AG04450 (cell line): ENCODE measurements at regions not wholly inside any gene's neighbourhood (a gene's known extent, or its start where the extent isn't known, plus 50 kb on each side); places are given as distances from the start of the nearest gene placed in this dataset.
"Not testable (repeated sequence)": the region's sequence is repeated elsewhere in the genome, so short reads cannot be mapped to it uniquely, and the experiment has no call there.

Experiments used
- CTCF ChIA-PET: fragments of 300-600, 350-600 bp; formaldehyde crosslinking; extraction: SDS; loops from one replicate; lab custom pipeline; 2022; ENCODE audit warnings: antibody characterized with exemption, inconsistent platforms; lab: Charles Lee
- POLR2A ChIA-PET: fragments of 350-600 bp; formaldehyde crosslinking; extraction: SDS; loops from one replicate; lab custom pipeline; 2021; ENCODE audit warnings: antibody characterized with exemption, inconsistent platforms; lab: Yijun Ruan, JAX
- DNase-seq: peaks from one replicate; pipeline ENCODE4 v3.0.0-alpha.2; 2011; ENCODE audit warnings: low read depth, low spot score
- H3K27ac ChIP-seq: one replicate; pipeline ENCODE4 v1.5.1; 2012; ENCODE audit warnings: low read depth, low read length, control low read depth
- H3K27me3 ChIP-seq: one replicate; pipeline ENCODE4 v1.6.0; 2012; ENCODE audit warnings: low read length; ENCODE audit not compliant: control insufficient read depth, insufficient read depth
- H3K4me3 ChIP-seq: 2 replicates; pipeline ENCODE4 v1.5.1; 2011; ENCODE audit warnings: mild to moderate bottlenecking, low read depth, low read length, control low read depth
- H3K9me3 ChIP-seq: 2 replicates; pipeline ENCODE4 v1.5.1; 2012; ENCODE audit warnings: low read length; ENCODE audit not compliant: control insufficient read depth, insufficient read depth
- TF ChIP-seq, protein P1 (sequence below): IDR thresholded peaks from 2 replicates; pipeline ENCODE4 v1.5.1; 2011; ENCODE audit warnings: low read depth, low read length, control low read depth, inconsistent platforms

DNA sequence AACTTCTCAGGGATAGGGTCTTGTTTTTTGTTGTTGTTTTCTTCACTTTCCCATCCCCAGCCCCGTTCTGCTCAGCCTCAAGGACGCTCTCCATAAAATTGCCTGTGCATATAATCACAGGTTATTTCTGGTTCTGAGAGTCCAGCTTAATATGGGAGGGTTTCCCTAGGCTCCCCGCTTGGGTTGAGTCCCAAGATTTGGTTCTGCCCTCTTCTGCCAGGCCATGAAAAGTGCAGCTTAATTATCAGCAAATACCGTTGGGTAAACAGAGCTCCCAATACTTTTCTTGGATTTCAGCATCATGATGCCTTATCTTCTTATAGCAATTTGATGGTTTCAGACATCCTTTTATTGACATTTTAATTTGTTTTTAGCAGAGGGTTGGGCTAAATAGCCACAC lies 75.6 kb downstream of the GRIN2B start:
- ChIA-PET POLR2A (no interaction called here), CTCF (no interaction called here)
- Histone ChIP-seq H3K27me3 (no peaks in the 10 kb centered on the region), H3K4me3 (no peak overlapping the region), H3K27ac (no peak overlapping the region), H3K9me3 (no peaks in the 10 kb centered on the region)
- no peak for DNase-seq
- TF ChIP-seq, protein P1, sequence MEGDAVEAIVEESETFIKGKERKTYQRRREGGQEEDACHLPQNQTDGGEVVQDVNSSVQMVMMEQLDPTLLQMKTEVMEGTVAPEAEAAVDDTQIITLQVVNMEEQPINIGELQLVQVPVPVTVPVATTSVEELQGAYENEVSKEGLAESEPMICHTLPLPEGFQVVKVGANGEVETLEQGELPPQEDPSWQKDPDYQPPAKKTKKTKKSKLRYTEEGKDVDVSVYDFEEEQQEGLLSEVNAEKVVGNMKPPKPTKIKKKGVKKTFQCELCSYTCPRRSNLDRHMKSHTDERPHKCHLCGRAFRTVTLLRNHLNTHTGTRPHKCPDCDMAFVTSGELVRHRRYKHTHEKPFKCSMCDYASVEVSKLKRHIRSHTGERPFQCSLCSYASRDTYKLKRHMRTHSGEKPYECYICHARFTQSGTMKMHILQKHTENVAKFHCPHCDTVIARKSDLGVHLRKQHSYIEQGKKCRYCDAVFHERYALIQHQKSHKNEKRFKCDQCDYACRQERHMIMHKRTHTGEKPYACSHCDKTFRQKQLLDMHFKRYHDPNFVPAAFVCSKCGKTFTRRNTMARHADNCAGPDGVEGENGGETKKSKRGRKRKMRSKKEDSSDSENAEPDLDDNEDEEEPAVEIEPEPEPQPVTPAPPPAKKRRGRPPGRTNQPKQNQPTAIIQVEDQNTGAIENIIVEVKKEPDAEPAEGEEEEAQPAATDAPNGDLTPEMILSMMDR: no peak

DNA sequence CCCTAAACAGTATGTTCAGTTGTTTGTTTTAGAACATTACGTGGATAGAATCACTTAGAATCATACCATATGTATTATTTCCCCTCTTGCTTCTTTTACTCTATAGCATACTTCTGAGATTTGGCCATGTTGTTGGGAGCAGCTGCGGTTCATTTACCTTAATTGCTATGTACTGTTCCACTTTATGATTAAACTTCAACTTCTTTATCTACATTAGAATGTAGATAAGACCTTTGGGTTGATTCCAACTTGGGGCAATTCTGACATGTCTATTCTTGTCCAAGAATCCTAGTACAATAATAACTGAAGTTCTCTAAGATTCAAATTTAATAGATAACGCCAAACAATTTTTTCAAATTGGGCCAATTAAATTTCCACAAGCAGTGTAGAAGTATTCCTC lies 80.7 kb downstream of the GRIN2B start:
- TF ChIP-seq, protein P1: no peak
- no peak overlapping the region for H3K27ac ChIP-seq
- CTCF ChIA-PET: no interaction called here

DNA sequence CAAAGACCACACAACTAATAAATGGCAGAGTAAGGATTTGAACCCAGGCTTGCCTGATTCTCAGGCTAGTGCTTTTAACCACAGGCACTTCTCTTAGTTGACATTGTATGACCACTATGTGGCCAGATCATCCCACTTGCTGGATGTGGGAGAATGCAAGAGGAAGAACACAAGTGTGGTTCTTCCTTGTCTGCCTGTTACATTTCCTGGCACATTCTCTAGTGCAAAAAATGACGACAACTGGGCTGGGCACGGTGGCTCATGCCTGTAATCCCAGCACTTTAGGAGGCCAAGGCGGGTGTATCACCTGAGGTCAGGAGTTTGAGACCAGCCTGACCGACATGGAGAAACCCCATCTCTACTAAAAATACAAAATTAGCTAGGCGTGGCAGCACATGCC lies 83.0 kb downstream of the GRIN2B start:
- H3K27ac ChIP-seq, H3K4me3 ChIP-seq, CTCF ChIA-PET, H3K27me3 ChIP-seq, H3K9me3 ChIP-seq, DNase-seq: not testable (repeated sequence)
- POLR2A ChIA-PET: interaction anchor here (0.7 kb wide), 1 partner anchor 1609 kb away, joined by 3 read pairs; no protein-coding TSS in a partner anchor

More for the DNA sequence above, 80.7 kb downstream of the GRIN2B start:
- no peaks in the 10 kb centered on the region for H3K9me3 ChIP-seq
- H3K27me3 ChIP-seq: no peaks in the 10 kb centered on the region
- POLR2A ChIA-PET: no interaction called here
- H3K4me3 ChIP-seq: no peak overlapping the region
- no peak for DNase-seq

DNA sequence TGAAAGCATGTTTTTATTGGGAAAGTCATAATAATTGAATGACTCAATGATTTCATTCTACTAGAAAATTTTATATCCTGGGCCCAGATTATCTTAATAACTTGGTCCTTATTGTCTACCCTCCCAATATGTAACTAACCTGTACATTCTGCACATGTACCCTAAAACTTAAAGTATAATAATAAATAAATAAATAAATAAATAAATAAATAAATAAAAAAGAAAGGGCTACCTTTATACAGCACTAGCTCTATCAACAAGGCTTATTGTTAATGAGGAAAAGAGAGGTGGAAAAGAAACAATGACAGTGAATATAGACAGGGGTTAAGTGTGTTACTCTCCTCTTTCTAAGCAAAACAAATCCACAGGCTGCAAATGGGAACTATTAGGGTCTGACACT lies 83.6 kb downstream of the GRIN2B start:
- TF ChIP-seq, protein P1: no peak
- no peak overlapping the region for H3K4me3 ChIP-seq
- no peak for DNase-seq
- no peak overlapping the region for H3K27ac ChIP-seq
- H3K27me3 ChIP-seq: no peaks in the 10 kb centered on the region
- CTCF ChIA-PET: no interaction called here
- POLR2A ChIA-PET: no interaction called here
- no peaks in the 10 kb centered on the region for H3K9me3 ChIP-seq

DNA sequence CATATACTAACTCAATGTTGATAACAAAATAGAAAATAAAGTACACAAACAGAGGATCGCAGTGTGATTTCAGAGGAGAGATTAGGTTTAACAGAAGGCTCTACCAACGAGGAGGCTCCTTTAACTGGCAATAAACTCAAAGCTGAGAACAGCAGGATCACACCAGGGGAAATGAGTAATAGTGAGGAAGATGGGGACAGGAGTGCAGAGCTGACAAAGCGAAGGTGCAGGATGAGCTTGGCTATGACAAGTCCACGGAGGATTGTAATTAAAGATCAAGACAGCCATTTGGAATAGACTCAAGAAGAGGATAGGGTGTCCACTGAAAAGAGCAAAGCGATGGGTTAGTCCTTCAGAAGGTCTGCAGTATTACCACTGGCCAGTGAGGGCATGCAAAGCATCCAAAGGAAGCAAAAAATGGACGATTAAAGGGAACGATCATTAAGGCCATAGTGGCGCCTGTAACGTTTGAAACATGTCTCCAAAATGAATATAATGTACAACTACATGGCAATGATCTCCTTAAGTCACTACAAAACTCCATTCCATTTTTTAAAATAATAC lies 85.3 kb downstream of the GRIN2B start:
- no peak overlapping the region for H3K4me3 ChIP-seq
- TF ChIP-seq, protein P1: no peak
- H3K27me3 ChIP-seq: no peaks in the 10 kb centered on the region
- DNase-seq: no peak
- H3K9me3 ChIP-seq: no peaks in the 10 kb centered on the region
- no peak overlapping the region for H3K27ac ChIP-seq
- CTCF ChIA-PET: interaction anchor here (1.6 kb wide), 1 partner anchor 271 kb away, joined by 3 read pairs; no protein-coding TSS in a partner anchor
- POLR2A ChIA-PET: no interaction called here

DNA sequence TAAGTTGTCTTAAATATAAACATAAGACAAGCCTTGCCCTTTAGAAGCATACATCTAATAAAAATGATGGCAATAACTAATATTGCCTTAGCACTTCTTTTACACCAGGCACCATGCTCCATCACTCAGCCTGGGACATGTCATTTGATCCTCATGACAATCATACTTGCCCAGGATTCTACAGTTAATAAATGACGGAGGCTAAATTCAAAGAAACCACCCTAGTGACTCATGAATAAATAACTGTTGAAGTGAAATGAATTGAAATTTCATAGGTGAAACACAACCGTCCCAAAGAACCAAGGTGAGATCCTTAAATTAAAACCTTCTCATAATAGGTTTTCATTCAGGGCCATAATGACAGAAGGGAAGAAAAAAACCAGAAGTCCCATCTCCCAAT lies 89.5 kb downstream of the GRIN2B start:
- CTCF ChIA-PET: no interaction called here
- Histone ChIP-seq H3K27ac (no peak overlapping the region), H3K4me3 (no peak overlapping the region), H3K27me3 (no peaks in the 10 kb centered on the region), H3K9me3 (no peaks in the 10 kb centered on the region)
- TF ChIP-seq, protein P1: no peak
- no peak for DNase-seq
- POLR2A ChIA-PET: no interaction called here
